OCI-M2 (cell line): ENCODE measurements at regions not wholly inside any gene's neighbourhood (a gene's known extent, or its start where the extent isn't known, plus 50 kb on each side); places are given as distances from the start of the nearest gene placed in this dataset.

Experiments
- DNase-seq: peaks from one replicate; lab custom pipeline; 2025; ENCODE audit not compliant: unreplicated experiment; lab: John Stamatoyannopoulos, UW

DNA sequence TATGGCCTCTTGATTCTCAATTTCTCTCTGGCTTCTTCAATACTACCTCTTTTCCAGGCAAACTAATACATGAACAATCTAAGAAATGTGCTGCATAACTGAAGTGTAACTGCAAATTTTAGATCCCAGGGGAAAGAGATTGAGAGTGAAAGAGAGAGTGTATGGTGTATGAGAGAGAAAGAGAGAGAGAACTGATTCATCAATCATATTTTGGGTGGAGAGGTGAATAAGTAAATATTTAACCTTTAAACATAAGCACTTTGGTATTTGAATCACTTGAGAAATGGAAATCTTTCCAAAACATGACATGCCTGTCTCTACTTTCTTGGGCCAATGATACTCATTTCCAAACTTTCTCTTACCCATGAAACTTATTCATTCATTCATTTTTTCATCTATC lies 147.2 kb upstream of the DIPK2B start:
- DNase-seq: no peak

DNA sequence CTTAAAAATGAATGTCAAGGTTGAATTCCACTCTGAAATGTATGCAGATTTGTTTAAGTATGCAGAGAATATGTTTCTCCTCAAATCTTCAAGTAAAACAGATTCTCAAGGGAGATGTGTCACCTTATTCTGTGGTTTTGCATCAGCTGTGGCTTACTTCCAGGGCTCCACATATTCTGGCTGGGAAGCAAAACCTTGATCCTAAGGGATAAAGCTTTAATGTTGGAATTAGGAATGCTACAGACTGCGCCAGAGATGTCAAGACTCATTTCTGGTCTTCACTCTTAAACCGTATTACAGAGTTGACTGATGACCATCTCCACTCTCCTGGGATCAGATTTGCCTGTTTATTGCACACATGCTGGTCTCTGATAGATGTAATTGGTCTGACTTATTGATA lies 143.9 kb upstream of the DIPK2B start:
- DNase-seq: no peak

DNA sequence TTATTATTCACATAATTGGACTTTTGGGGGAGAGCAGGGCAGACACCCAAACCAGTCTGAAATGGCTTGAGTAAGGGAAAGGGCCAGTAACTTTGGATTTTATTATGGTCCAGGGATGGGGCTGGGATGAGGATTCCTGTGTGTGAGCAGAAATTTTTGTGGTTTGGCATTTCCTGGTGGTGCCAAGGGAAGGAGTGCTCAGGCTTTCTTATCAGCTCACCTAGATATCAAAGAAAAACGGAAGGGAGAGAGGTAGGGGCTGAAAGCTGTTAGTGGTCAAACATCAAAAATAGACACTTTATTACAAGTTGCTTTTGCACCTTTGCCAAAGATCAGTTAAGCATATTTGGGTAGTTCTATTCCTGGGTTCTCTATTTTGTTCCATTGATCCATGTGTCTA lies 128.5 kb upstream of the DIPK2B start:
- DNase-seq: no peak

DNA sequence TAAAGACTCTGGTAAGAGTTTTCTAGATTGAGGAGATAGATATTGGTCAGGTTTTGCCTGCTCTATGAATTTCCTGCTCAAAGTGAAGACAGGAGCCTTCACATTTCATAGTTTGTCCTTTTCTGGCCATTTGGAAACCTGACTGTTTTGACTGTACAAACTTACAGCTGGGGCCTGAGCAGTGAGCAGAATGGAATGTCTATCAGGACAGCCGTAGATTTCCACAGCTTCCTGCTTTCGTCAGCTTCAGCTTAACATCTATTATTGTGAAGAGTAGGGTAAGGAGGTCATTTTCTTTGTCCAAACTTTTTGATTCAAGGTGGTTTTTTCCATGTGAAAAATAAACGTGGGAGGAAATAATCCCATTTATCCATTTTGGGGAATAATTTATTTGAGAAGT lies 124.3 kb upstream of the DIPK2B start:
- no peak for DNase-seq

DNA sequence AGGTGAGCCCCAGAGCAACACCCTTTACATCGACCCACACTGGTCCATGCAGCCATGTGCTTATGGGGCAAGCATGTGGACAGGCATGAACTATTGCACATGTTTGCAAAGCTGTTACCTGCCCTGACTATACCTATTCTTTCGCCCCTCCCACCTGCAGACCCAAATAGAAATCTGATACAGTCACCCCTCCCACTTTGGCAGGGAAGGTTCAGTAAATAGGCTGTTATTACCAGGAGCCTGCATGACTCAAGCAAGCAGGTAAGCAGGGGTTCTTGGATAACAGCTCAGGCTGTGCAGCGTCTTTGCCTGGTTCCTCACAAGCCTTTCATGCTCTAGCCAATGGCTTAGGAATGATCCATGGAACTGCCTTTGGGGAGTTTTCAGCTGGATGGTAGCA lies 122.7 kb upstream of the DIPK2B start:
- DNase-seq: no peak

DNA sequence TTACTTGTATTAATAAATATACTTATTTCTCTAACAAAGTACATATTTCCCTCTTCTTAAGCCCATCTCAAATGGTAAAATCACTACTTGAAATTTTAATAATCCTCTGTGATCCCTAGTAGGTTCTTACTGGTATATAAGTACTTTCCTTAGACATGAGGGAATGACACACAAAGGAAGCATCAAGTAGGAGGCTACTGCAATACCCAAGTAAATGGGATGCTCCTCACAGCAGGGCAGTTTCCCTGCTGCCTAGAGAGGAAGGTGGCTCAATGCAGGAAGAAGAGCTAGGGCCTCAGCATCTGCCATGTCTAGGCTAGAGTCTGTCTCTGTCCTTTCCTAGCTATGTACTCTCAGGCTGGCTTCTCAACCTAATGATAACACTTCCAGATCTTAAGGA lies 122.1 kb upstream of the DIPK2B start:
- DNase-seq: no peak

DNA sequence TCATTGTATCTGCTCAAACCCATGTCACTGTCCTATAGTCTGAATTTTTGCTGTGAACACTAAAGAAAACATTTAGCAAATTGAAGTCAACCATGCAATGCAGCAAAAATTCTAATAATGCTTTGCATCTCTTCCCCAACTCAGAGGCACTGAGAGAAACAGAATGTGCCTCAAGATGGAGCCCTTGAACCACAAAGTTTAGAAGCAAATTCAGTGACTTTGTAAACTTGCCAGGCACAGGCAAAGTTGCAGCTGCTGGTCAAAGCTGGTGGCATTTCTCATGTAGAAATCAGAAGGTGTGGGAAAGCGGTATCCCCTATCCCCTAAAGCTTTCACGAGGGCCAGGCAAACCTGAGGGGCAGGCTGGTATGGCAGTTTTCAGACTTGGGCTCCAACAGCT lies 121.7 kb upstream of the DIPK2B start:
- no peak for DNase-seq

DNA sequence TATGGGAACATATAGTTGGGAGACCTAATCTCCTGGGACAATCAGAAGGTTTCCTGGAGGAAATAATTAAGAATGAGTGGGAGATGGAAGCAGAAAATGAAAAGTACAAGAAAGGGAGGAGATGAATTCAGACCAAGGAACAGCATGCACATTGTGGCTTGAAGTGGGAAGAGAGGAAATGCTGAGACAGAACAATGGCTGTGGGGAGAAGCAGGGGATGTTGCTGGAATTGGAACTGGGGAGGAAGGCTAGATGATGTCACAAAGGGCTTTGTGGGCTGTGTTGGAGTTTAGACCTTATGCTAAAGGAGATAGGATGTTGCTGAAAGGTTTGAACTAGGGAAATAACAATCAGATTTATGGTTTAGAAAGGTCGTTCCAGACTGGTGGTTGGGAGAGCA lies 119.5 kb upstream of the DIPK2B start:
- no peak for DNase-seq

DNA sequence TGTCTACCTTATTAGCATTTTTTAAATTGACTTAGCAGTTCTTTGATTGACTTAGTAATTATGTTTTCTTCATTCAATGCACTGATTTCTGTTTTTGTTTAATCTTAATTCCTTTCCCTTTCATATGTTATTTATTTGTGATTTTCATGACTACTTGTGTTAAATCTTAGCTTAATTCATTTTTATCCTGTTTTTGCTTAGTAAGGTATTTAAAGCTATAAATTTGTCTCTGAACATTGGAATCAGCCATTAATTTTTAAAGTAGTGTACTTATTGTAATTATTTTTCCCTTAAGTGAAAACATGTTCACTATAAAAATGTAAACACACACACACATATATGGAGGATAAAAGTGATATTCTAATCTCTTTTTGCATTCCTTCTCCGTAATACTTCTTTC lies 109.1 kb upstream of the DIPK2B start:
- no peak for DNase-seq

DNA sequence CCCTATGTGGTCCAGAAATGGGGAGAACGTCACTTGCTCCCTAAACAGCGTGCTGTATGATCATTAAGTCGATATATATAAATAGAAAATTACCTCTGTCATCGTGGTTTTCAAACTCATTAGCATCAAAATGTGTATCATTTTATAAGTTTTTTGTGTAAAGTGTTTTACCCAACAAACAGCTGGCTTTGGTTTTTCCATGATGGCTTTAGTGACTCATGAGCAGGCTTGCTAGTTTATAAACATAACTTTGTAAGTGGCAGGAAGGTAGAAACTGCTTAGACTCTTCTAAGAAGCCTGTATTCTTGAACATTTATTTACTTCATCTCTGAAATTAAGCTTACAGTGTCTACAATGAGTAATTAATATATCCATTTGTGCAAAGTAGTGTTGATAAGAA lies 108.4 kb upstream of the DIPK2B start:
- no peak for DNase-seq

DNA sequence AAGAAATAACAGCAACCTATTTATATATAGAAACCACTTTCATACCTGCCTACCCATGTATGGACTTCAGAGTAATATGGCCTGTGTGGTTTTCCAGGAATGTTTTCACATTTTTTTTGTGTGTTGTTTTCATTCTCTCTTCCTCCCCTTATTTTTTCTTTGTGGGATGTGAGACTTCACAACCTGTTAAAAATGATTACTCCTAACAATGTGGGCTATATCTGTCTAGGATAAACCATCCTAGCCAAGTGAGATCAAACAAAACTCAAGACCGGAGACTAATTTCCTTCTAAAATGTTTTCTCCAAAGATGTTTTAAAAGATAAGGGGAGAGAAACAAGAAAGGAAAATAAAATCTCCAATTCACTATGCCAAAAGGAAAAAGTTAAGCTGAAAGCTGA lies 106.1 kb upstream of the DIPK2B start:
- no peak for DNase-seq

DNA sequence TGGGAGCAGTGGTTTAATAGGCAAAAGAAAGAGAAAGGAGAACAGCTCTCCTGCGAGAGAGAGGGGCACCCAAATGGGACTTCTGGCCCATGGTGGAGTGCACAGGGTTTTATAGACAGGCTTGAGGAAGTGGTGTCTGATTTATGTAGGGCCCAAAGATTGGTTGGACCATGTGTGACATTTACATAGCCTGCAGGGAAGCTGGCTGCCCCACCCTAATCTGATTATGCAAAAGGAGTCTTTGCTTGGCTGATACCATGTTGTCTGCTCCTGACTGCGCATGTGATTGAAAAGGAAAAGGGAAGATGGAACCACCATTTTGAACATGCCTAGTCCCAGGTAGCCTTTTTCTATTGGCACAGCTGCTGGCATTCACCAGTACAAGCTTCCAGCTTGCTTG lies 100.0 kb upstream of the DIPK2B start:
- DNase-seq: no peak

DNA sequence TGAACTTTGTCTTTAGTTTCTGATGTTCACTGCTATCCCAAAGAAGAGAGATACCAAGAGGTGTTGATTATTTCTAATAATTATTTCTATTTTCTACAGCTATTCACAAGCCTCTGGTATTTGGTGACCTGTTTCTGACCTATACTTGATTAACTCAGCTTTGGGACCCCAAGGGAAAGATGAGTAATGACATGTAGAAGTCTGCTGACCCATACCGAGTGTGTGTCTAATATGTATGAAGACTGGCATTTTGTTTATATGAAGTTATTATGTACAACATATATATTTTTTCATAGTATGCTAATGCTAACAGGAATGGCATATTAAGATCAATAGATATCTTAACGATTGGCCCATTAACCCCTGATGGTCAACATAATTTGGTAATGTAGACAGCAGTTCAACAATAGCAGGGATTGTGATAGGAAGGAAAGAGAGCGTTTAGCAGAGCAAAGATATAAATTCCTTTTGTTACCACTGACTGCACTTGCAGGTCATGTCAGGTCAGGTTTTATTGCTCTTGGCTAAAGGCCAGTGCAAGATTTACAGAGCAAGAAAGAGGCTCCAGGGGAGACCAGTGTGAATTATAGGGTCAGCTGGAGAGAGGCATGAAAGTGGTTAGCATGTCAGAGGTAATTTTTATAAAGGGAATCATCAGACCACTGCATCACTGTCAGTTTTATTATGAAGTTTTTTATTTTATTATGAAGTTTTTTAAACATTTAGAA lies 94.7 kb upstream of the DIPK2B start:
- DNase-seq: no peak

DNA sequence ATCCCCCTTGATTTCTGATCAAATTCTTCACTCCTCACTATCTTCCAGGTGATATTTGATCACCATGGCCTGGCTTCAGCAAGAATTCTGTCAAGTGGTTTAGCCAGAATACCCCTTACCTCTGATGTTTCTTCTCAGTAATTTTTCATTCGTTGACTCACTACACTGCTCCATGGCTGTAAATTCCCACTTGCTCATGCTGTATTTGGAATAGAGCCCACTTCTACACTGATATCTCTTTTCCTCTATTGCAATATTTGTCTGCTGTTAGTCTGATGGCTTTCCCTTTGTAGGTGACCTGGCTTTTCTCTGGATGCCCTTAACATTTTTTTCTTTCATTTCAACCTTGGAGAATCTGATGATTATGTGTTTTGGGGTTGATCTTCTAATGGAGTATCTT lies 73.9 kb upstream of the DIPK2B start:
- no peak for DNase-seq

DNA sequence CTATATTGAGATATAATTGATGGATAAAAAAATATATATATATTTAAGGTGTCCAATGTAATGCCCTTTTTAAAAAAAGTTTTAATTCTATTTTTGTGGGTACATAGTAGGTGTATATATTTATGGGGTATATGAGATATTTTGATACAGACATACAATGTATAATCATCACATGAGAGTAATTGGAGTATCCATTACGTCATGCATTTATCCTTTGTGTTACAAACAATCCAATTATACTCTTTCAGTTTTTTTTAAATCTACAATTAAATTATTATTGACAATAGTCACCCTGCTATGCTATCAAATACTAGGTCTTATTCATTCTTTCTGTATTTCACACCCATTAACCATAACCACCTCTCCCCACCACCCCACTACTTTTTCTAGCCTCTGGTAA lies 66.3 kb upstream of the DIPK2B start:
- no peak for DNase-seq

DNA sequence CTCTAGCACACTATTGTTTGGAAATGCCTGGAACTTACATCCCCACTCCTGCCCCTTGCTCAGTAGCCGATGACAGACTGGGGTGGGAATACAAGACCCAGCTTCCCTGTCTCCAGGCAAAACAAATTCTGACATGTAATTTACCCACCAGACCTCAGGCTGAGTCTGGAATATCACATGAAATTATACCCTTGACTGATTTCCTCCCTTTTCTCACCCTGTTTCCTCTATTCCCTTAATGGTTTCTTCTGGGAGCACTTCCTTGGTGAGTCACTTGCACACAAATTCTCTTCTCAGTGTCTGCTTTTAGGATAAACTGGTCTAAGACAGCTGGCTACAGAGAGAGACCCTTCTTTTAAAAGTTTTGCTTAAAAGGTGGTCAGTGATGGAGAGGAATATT lies 65.8 kb upstream of the DIPK2B start:
- no peak for DNase-seq

DNA sequence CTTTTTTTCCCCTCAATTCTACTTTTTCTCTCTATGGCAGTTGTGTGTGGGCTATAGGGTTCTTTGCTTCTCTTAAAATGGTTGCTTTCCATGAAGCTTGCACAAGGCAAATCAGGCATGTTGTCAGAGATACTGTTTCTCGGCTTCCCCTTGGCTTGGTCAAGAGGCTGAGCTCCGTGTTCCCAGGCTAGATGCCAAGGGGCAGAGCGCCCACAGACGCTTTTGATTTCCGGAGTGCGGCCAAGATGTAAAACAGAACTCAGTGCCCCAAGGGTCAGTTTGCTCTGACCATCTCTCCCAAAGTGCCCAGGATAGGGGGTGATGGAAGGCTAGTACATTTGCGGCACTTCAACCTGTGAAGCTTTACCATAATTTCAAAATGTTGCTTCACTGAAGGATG lies 64.2 kb upstream of the DIPK2B start:
- no peak for DNase-seq

DNA sequence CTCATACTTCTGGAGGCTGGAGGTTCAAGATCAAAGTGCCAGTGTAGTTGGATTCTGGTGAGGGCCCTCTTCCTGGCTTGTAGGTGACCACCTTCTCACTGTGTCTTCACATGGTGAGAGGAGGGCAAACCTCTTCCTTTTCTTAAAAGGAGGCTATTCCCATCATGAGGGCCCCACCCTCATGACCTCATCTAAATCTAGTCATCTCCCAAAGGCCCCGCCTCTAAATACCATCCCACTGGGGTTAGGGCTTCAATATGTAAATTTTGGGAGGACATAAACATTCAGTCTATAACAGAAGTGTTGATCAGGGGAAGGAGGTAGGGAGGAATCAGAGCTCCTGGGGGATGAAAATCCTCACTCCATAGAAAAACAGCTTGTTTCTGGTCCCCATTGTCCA lies 60.8 kb upstream of the DIPK2B start:
- DNase-seq: no peak

DNA sequence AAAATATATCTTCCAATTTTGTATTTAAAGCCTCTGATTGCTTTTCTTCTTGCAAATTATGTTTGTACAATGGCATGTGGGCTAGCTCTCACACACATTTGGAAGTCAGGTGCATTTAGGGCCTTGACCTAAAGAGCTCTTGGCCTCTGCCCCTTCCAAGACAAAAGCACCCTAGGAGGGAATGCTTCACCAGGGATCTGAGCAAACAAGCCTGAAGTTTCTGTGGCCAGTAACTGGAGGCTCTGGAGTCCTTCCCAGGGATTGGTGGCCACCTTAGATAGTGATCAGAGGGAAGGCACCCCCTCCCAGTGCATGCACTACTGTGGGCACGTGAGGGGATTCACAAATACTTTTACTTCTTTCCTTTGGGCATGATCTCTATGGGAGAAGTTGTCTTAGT lies 60.3 kb upstream of the DIPK2B start:
- no peak for DNase-seq

DNA sequence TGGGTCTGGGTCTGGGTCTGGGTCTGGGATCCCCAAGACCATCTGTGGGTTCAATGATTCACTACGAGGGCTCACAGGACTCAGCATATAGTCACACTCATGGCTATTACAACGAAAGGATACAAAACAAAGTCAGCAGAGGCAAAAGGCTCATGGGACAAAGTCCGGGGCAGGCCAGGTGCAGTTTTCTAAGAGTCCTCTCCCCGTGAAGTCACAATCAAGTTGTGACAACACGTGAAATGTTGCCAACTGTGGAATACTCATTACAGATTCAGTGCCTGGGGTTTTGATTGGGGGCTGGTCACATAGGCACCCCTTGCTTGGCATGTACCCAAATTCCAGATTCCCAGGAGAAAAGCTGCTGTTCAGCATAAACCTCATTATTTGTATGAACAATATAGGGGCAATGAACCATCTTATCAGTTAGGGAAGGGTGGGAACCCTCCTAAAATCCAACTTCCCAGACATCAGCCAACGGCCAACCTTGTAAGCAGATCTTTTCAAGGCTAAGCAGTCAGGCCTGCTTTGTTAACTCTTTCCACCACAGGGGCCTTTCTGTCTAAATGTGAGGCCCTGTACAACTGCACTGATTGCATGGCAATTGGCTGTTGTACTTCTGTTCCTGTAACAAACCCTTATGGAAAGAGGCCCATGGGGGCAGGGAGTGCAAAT lies 58.2 kb upstream of the DIPK2B start:
- DNase-seq: no peak
